Hematopoietic multipotent progenitor cell (in vitro differentiated cells): ENCODE measurements at regions not wholly inside any gene's neighbourhood (a gene's known extent, or its start where the extent isn't known, plus 50 kb on each side); places are given as distances from the start of the nearest gene placed in this dataset. TPM values are rescaled to one million over a fixed set of nuclear protein-coding genes. Genes with fewer than 3 reads are reported as not detected.

Source experiments
- small RNA-seq: library from RNA; depleted of rRNA; stranded (forward); fragments of <200 nt; gene quantifications from one replicate; pipeline ENCODE3, GENCODE V24; 2012

Small RNAs in the stretch of these regions (small RNA-seq; reads per million reads assigned to genes)
- gene RNU6-1271P: not detected
